DND-41 (cell line): ENCODE measurements at regions not wholly inside any gene's neighbourhood (a gene's known extent, or its start where the extent isn't known, plus 50 kb on each side); places are given as distances from the start of the nearest gene placed in this dataset.

Experiments
- EZH2 ChIP-seq: IDR thresholded peaks from 3 replicates; pipeline ENCODE4 v1.6.1; 2012; ENCODE audit warnings: borderline replicate concordance, low read depth, mild to moderate bottlenecking, moderate library complexity, low read length, inconsistent platforms; ENCODE audit not compliant: severe bottlenecking
- TF ChIP-seq, protein P1 (sequence below): IDR thresholded peaks from 2 replicates; pipeline ENCODE4 v1.5.1; 2012; ENCODE audit warnings: borderline replicate concordance, low read length, moderate library complexity, mild to moderate bottlenecking; ENCODE audit not compliant: poor library complexity, severe bottlenecking; ENCODE audit errors: extremely low read depth

DNA sequence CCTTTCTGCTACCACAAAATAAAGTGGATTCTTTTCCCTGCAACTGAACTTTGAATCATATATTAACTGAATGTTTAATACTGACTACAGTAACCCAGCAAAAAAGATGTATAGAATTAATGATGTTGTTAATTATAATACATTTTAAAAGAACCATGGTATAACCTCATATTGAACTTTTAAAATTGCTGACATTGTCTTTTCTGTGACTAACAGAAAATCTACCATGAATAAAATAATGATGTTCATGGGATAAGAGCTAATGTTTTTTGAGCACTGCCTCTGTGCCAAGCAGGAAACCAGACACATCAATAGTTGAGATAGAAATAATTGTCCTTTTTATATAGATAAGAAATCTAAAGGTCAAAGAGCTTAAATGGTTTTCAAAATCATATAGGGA lies 691.9 kb downstream of the PDHA2 start:
- TF ChIP-seq, protein P1, sequence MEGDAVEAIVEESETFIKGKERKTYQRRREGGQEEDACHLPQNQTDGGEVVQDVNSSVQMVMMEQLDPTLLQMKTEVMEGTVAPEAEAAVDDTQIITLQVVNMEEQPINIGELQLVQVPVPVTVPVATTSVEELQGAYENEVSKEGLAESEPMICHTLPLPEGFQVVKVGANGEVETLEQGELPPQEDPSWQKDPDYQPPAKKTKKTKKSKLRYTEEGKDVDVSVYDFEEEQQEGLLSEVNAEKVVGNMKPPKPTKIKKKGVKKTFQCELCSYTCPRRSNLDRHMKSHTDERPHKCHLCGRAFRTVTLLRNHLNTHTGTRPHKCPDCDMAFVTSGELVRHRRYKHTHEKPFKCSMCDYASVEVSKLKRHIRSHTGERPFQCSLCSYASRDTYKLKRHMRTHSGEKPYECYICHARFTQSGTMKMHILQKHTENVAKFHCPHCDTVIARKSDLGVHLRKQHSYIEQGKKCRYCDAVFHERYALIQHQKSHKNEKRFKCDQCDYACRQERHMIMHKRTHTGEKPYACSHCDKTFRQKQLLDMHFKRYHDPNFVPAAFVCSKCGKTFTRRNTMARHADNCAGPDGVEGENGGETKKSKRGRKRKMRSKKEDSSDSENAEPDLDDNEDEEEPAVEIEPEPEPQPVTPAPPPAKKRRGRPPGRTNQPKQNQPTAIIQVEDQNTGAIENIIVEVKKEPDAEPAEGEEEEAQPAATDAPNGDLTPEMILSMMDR = no peak
- TF ChIP-seq EZH2 = no peak
